Posterior cingulate gyrus (tissue), 11 donors: ENCODE measurements at regions not wholly inside any gene's neighbourhood (a gene's known extent, or its start where the extent isn't known, plus 50 kb on each side); places are given as distances from the start of the nearest gene placed in this dataset.
"Not testable (repeated sequence)": the region's sequence is repeated elsewhere in the genome, so short reads cannot be mapped to it uniquely, and the experiment has no call there.

ENCODE experiments used
- DNase-seq, 10 donors: peaks; one replicate each; pipeline versions ENCODE4 v3.0.0 to v3.0.0-alpha.2; 2020 to 2021; ENCODE audit warnings: mixed read lengths in 3 of 10
- intact Hi-C: fragments of 100-400 bp; cut with DNase I; formaldehyde crosslinking; loops from one replicate; pipeline ENCODE4 v1.15.1; 2023

- DNase-seq, result no peak
- intact Hi-C loops, result no loop called here
Measured at GRCh38 chr14:57066463-57066862, 202.2 kb downstream of the EXOC5 start.

DNA sequence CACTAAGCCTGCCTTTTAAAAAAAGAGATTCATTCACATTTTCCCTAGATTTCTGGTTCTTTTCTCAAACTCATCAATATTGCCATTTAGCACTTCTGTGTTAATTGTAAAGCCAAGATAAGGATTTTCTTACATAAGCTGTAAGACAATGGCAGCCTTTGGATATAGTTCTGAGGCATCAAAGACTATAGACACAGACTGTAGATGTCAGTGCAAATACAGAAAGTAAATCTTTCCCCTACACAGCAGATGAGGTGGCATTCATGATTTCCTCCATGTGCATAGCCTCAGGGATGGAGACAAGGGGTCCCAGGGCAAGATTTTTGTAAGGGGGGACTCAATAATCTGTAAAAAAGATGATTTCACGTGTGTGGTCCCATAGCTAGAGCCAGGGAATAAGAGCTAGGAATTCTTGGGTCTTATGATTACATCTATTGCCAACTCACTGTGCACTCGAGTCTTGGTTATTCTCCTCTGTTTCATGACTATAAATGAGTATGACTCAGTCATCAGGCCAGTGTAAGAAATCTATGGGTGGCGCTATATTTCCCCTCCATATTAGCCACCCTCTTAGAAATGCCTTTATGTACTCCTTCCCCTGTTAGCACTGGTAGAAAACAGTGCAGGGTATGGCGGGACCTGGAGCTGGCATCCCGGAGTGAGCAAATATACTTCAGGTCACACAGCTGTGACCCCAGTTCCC, 207.5 kb downstream of the EXOC5 start:
- intact Hi-C loops, result no loop called here
- no peak for DNase-seq

DNA sequence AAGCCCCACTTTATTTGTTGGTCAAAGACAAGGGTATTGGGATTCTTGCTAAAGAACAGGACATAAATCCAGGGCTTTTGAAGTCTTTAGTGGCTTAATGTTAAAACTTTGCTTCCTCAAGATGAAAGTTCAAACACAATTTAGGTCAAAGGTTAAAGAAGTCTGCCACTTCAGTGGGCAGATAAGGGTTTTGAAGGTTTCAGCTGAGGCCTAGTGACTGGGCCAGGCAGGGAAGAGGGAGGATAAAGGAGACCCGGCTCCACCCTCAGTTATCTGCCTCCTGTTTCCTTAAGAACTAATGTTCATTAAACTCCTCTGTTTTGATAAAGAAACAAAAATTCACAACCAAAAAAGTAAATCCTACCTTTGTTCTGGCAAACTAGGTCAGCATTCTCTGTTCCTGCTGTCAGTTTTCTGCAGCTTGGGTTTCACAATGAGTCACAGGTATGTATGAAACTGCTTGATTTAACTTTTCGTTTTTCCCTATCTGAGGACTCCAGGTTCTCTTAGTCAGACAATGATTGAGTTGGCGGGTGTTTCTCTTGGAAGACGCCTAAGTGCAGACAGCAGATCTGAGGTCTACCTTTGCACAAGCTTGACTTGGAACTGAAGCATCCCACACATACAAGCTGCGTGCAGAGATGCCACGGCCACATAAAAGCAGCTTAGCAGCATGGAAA, 208.3 kb downstream of the EXOC5 start:
- DNase-seq, result peak in 4 of 10 donors; percentile 6 to 84 (median 24)
- intact Hi-C loops, result no loop called here

DNA sequence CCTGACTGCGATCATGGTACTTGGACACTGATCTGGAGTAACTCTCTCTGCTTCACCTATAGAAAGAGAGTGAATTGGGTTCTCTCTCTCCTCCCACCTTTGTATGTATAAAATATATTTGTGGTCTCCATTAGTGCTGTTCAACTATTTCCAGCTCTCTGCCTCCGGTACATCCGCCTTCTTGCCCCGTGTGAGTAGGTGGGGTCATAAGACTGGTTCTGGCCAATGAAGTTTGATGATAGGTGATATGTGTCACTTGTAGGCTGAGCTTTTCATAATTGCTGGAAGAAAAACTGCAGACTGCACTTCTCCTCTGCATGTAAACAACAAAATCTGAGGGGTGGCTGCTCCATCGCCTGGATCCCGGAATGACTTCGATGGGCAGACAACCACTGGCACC, 210.4 kb downstream of the EXOC5 start:
- intact Hi-C loops, result no loop called here
- no peak for DNase-seq

DNA sequence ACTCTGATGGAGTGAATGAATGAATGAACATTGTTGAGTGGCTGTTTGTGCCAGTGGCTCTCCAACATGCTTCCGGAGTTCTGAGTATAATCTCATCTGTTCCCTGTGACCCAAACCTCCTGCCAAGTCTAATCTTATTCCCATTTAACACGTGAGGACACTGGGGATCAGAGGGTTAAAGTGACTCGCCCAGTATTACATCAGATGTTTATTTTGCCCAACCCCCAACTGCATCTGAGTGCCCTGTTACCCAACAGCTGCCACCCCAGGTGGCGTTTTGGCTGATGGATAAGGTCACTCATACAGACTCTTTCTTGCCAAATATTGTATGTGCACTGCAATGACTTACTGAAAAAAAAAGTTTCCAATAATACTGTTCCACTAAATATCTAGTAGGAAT, 210.9 kb downstream of the EXOC5 start:
- DNase-seq, result no peak
- intact Hi-C loops, result no loop called here

GRCh38 chr14:57056522-57056921, 212.2 kb downstream of the EXOC5 start:
- intact Hi-C loops, result not testable (repeated sequence)

GRCh38 chr14:57052705-57053302, 215.9 kb downstream of the EXOC5 start:
- DNase-seq, result no peak
- intact Hi-C loops, result no loop called here

More at GRCh38 chr14:57056522-57056921, 212.2 kb downstream of the EXOC5 start:
- not testable (repeated sequence) for DNase-seq

DNA sequence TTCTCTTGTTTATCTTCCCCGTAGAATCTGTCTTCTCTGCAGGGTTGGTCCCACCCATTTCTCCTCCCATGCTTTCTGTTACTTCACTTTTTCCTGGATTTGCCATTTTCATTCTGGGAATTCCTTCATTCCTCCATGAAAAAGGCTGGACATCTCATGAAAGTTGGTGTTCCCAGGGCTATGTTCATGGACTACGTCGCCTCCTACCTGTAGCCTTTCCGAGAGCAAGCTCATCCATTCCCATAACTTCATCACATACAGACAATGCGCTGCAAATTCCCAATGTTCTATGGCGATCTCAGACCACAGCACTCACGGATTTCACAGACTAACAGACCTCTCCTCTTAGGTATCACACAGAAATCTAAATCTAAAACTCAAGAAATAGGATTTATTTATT, 217.1 kb downstream of the EXOC5 start:
- DNase-seq, result no peak
- intact Hi-C loops, result no loop called here

- DNase-seq, result no peak
- intact Hi-C loops, result no loop called here
Measured at GRCh38 chr14:57049848-57050247, 218.9 kb downstream of the EXOC5 start.

DNA sequence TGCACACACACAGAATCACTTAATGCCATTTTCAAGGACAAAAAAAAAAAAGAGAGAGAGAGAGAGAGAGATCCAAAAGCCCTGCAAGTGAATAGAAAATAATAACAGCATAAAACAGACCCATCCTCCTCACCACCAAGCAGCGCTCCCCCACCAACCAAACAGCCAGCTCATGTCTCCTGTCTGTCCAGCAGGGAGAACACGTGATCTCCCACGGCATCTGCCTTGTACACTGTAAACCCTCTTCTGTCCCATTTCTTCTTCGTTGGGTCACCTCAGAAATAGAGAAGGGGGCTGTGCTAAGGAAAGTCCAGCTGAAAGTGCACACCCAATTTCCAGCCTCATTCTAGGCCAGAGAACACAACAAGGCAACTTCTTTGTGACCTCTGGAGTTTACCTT, 222.5 kb downstream of the EXOC5 start:
- intact Hi-C loops, result no loop called here
- DNase-seq, result no peak

GRCh38 chr14:57044101-57044973, 224.4 kb downstream of the EXOC5 start:
- intact Hi-C loops, DNase-seq: not testable (repeated sequence)

DNA sequence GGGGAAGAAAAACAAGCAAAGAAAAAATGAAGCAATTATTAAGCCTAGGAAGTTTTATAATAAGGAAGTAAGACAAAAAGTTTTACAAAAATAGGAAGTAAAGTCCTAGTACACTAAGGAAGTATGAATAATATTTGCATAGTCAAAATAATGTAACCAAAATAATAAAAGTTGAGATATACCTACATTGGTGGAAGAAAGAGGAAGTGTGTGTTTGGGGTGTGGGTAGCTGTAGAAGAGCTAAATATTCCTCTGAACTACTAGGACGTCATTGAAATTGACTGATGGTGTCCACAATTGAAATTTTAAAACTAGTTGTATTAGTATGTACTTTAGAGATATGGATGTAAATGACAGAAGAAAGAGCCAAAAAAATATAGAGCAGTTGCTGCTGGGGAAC, 228.4 kb upstream of the OTX2 start:
- no peak for DNase-seq
- intact Hi-C loops, result no loop called here

- no peak for DNase-seq
- intact Hi-C loops, result no loop called here
Measured at GRCh38 chr14:57031474-57031873, 221.2 kb upstream of the OTX2 start.

DNA sequence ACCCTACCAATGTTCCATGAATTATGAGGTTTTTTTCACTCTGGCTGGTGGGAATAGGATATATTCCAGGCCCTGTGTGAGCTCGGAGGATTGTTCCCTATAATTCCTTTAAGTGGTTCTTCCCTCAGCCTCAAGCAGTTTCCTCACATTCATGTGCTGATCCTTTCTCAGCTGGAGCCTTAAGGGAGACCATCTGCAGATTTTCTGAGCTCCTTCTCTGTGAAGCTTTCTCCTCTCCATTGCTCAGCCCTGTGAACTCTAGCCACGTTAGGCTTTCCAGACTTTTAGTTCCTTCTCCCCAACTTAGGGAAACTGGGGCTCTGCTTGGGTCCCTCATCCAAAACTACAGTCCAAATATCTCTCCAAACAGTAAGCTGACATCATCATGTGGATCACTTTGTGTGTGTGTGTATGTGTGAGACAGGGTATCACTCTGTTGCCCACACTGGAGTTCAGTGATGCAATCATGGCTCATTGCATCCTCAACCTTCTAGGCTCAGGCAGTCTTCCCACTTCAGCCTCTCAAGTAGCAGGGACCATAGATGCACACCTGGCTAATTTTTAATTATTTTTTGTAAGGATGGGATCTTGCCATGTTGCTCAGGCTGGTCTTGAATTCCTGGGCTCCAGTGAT, 219.5 kb upstream of the OTX2 start:
- intact Hi-C loops, result no loop called here
- DNase-seq, result no peak

GRCh38 chr14:57025456-57025855, 215.2 kb upstream of the OTX2 start:
- intact Hi-C loops, result no loop called here
- no peak for DNase-seq

GRCh38 chr14:57022608-57023007, 212.3 kb upstream of the OTX2 start:
- intact Hi-C loops, result no loop called here
- DNase-seq, result no peak

DNA sequence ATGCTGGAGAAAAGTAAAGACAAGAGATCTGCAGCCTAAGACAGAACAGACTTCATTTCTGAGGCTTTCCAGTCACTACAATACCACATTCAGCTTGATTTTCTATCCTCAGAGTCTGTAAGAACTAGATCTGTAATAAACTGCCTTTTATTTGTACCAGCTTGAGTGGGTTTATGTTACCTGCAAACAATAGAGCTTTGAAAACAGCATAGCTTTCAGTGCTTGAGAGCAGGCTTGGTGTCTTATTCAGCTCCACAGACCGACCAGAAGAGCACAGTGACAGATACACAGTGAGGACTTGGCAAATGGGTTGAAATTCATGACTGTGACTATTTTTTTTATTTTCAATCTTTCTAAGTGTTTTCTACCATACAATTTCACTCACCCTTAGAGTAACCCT, 207.8 kb upstream of the OTX2 start:
- intact Hi-C loops, result no loop called here
- no peak for DNase-seq

DNA sequence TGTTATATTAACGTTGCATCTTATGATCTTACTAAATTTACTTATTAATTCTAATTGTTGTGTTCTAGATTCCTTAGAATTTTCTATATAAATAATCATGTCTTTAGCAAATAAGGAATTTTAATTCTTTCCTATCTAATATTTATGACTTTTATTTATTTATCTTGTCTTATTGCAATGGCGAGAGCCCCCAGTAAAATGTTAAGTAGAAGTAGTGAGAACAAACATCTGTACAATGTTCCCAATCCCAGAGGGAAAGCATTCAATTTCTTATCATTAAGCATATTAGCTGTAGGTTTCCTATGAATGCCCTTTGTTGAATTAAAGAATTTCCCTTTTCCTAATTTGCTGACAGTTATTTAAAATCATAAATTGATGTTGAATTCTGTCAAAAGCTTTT, 203.7 kb upstream of the OTX2 start:
- no peak for DNase-seq
- intact Hi-C loops, result no loop called here

- DNase-seq, result no peak
- intact Hi-C loops, result no loop called here
Measured at GRCh38 chr14:57009585-57010515, 199.6 kb upstream of the OTX2 start.
